B cell (primary cell): ENCODE measurements at regions not wholly inside any gene's neighbourhood (a gene's known extent, or its start where the extent isn't known, plus 50 kb on each side); places are given as distances from the start of the nearest gene placed in this dataset.

Source experiments
- ATAC-seq: fragments of 200-7000 bp; cut with Tn5 transposase; one replicate; pipeline ENCODE4 v1.10.0; 2021; ENCODE audit warnings: low read depth, mild to moderate bottlenecking, moderate number of reproducible peaks, moderate library complexity
- CTCF ChIA-PET: fragments of 350-600 bp; sonication (Branson Sonifier 250); formaldehyde crosslinking; loops from one replicate; lab custom pipeline; 2021; ENCODE audit warnings: antibody characterized with exemption, inconsistent platforms; lab: Charles Lee
- POLR2A ChIA-PET: fragments of 350-600 bp; sonication (Branson Sonifier 250); formaldehyde crosslinking; loops from one replicate; lab custom pipeline; 2021; ENCODE audit warnings: antibody characterized with exemption; lab: Charles Lee
- DNase-seq: peaks from one replicate; pipeline ENCODE4 v3.0.0; 2013
- H2AFZ ChIP-seq: 2 replicates; pipeline ENCODE4 v1.6.1; 2012; ENCODE audit warnings: mild to moderate bottlenecking, low read depth, low read length; ENCODE audit not compliant: insufficient read depth, poor library complexity, severe bottlenecking
- H3K27ac ChIP-seq, 2 donors: 1 replicate in 1 of 2; 2 replicates in 1 of 2; pipeline ENCODE4 v1.5.1; 2012 to 2013; ENCODE audit warnings: low read length in 2 of 2, mild to moderate bottlenecking in 2 of 2, moderate library complexity in 1 of 2
- H3K27me3 ChIP-seq, 4 experiments: fragments of 200-600 bp in 1 of 4; sonication (generic) in 1 of 4; replicated peaks in 1 of 4; 1 replicate in 2 of 4; 2 replicates in 2 of 4; pipeline versions ENCODE4 v1.6.1 to v1.7.0; 2013 to 2016; ENCODE audit warnings: low read length in 3 of 4, mild to moderate bottlenecking in 2 of 4, mixed read lengths in 1 of 4, moderate library complexity in 1 of 4; ENCODE audit not compliant: insufficient read depth in 4 of 4, control insufficient read depth in 3 of 4; ENCODE audit errors: control extremely low read depth in 1 of 4
- H3K36me3 ChIP-seq, 2 experiments: replicated peaks in 1 of 2; 1 replicate in 1 of 2; 2 replicates in 1 of 2; pipeline versions ENCODE4 v1.6.1 to v1.7.1; 2013; ENCODE audit warnings: low read length in 1 of 2; ENCODE audit not compliant: insufficient read depth in 2 of 2, control insufficient read depth in 1 of 2; ENCODE audit errors: control extremely low read depth in 1 of 2, extremely low read depth in 1 of 2
- H3K4me1 ChIP-seq, 2 donors: fragments of 200-600 bp in 1 of 2; sonication (generic) in 1 of 2; 1 replicate in 1 of 2; 2 replicates in 1 of 2; pipeline versions ENCODE4 v1.5.1 to v1.6.1; 2013 to 2017; ENCODE audit warnings: low read length in 2 of 2; ENCODE audit not compliant: control insufficient read depth in 2 of 2, insufficient read depth in 2 of 2
- H3K4me2 ChIP-seq: replicated peaks from 2 replicates; pipeline ENCODE3; 2012; ENCODE audit warnings: mild to moderate bottlenecking, low read depth, low read length; ENCODE audit not compliant: poor library complexity, severe bottlenecking
- H3K4me3 ChIP-seq, 5 experiments: fragments of 200-600 bp in 1 of 5; sonication (generic) in 1 of 5; 1 replicate in 3 of 5; 2 replicates in 2 of 5; pipeline versions ENCODE4 v1.5.1 to v1.7.0; 2011 to 2016; ENCODE audit warnings: low read length in 4 of 5, mild to moderate bottlenecking in 4 of 5, low read depth in 2 of 5, control low read depth in 1 of 5, moderate library complexity in 1 of 5; ENCODE audit not compliant: insufficient read depth in 1 of 5; ENCODE audit errors: control extremely low read depth in 1 of 5, extremely low read depth in 1 of 5
- H3K79me2 ChIP-seq: fragments of 200-600 bp; sonication (generic); one replicate; pipeline ENCODE4 v1.6.0; 2016; ENCODE audit warnings: low read length; ENCODE audit not compliant: control insufficient read depth, insufficient read depth
- H3K9ac ChIP-seq: fragments of 200-600 bp; sonication (generic); 2 replicates; pipeline ENCODE4 v1.6.1; 2017; ENCODE audit warnings: mild to moderate bottlenecking, low read length, moderate library complexity
- H3K9me3 ChIP-seq, 3 donors: one replicate each; pipeline versions ENCODE4 v1.6.1 to v1.7.1; 2013; ENCODE audit warnings: low read length in 2 of 3; ENCODE audit not compliant: control insufficient read depth in 2 of 3, insufficient read depth in 1 of 3; ENCODE audit errors: control extremely low read depth in 1 of 3
- H4K20me1 ChIP-seq: 2 replicates; pipeline ENCODE4 v1.6.0; 2012; ENCODE audit warnings: mild to moderate bottlenecking, low read length; ENCODE audit not compliant: insufficient read depth, control insufficient read depth, poor library complexity, severe bottlenecking
- H3K27ac Mint-ChIP-seq: one replicate; pipeline ENCODE4 v1.8.0; 2021; ENCODE audit warnings: mixed read lengths
- H3K27me3 Mint-ChIP-seq: one replicate; pipeline ENCODE4 v1.8.0; 2021; ENCODE audit warnings: mixed read lengths
- H3K4me1 Mint-ChIP-seq: one replicate; pipeline ENCODE4 v1.8.0; 2021; ENCODE audit warnings: mixed read lengths
- H3K4me3 Mint-ChIP-seq: one replicate; pipeline ENCODE4 v1.8.0; 2021; ENCODE audit warnings: mixed read lengths
- H3K9me3 Mint-ChIP-seq: one replicate; pipeline ENCODE4 v1.8.0; 2022; ENCODE audit warnings: mixed read lengths; ENCODE audit not compliant: insufficient read depth
- CTCF ChIP-seq: fragments of 200-600 bp; IDR thresholded peaks from one replicate; pipeline ENCODE4 v1.8.0; 2022; ENCODE audit warnings: antibody characterized with exemption, mild to moderate bottlenecking
- EZH2 ChIP-seq: IDR thresholded peaks from 2 replicates; pipeline ENCODE4 v1.6.1; 2012; ENCODE audit warnings: borderline replicate concordance, low read depth, mild to moderate bottlenecking, moderate library complexity, low read length; ENCODE audit not compliant: insufficient read depth, poor library complexity, severe bottlenecking
- WGBS: methylation state at CpG from one replicate; pipeline ENCODE4 v1.1.5; 2013; ENCODE audit warnings: missing lambda C conversion rate; ENCODE audit not compliant: insufficient coverage; 5-methylcytosine and 5-hydroxymethylcytosine counted together
- intact Hi-C: fragments of 100-400 bp; cut with micrococcal nuclease; formaldehyde crosslinking; loops from one replicate; pipeline ENCODE4 v1.10.0; 2022

GRCh38 chr5:147092044-147092443 is 142.8 kb upstream of the STK32A start:
- Mint-ChIP-seq H3K27me3 (no peaks in the 10 kb centered on the region), H3K27ac (no peak overlapping the region), H3K4me1 (no peaks in the 10 kb centered on the region), H3K9me3 (no peaks in the 10 kb centered on the region), H3K4me3 (no peak overlapping the region)
- Histone ChIP-seq H4K20me1 (no peaks in the 10 kb centered on the region), H3K4me2 (no peak overlapping the region), H3K4me1 (no peaks in the 10 kb centered on the region), H3K4me3 (no peak overlapping the region), H3K9ac (no peak overlapping the region), H2AFZ (no peak overlapping the region), H3K79me2 (no peaks in the 10 kb centered on the region), H3K9me3 (no peaks in the 10 kb centered on the region), H3K36me3 (no peaks in the 10 kb centered on the region), H3K27me3 (no peaks in the 10 kb centered on the region), H3K27ac (no peak overlapping the region)
- TF ChIP-seq CTCF (no peak), EZH2 (no peak)
- DNase-seq (no peak), ATAC-seq (no peak)
- 100% methylated on average over 1 of the region's 2 CpGs for WGBS
- POLR2A ChIA-PET, result no interaction called here
- CTCF ChIA-PET, result no interaction called here
- intact Hi-C loops, result no loop called here

- Mint-ChIP-seq H3K4me1 (no peaks in the 10 kb centered on the region), H3K27ac (no peak overlapping the region), H3K27me3 (no peaks in the 10 kb centered on the region), H3K9me3 (no peaks in the 10 kb centered on the region), H3K4me3 (no peak overlapping the region)
- intact Hi-C loops, result no loop called here
- Histone ChIP-seq H3K9me3 (no peaks in the 10 kb centered on the region), H3K27me3 (no peaks in the 10 kb centered on the region), H4K20me1 (no peaks in the 10 kb centered on the region), H3K4me1 (no peaks in the 10 kb centered on the region), H3K4me2 (no peak overlapping the region), H3K4me3 (no peak overlapping the region), H3K79me2 (no peaks in the 10 kb centered on the region), H2AFZ (no peak overlapping the region), H3K27ac (no peak overlapping the region), H3K9ac (no peak overlapping the region), H3K36me3 (no peaks in the 10 kb centered on the region)
- ChIA-PET POLR2A (no interaction called here), CTCF (no interaction called here)
- 63% methylated on average over 2 of the region's 2 CpGs for WGBS
- ATAC-seq (no peak), DNase-seq (no peak)
- TF ChIP-seq EZH2 (no peak), CTCF (no peak)
Measured at GRCh38 chr5:147093138-147093537, 141.7 kb upstream of the STK32A start.
